Type B pancreatic cell (in vitro differentiated cells): ENCODE measurements at regions not wholly inside any gene's neighbourhood (a gene's known extent, or its start where the extent isn't known, plus 50 kb on each side); places are given as distances from the start of the nearest gene placed in this dataset.

ENCODE experiments used
- DNase-seq: peaks from one replicate; pipeline ENCODE4 v3.0.0; 2021; ENCODE audit warnings: mixed read lengths; ENCODE audit not compliant: unreplicated experiment; ENCODE audit errors: extremely low spot score
- H3K27ac Mint-ChIP-seq: 2 replicates; pipeline ENCODE4 v1.8.0; 2021; ENCODE audit warnings: mild to moderate bottlenecking, mixed read lengths
- H3K27me3 Mint-ChIP-seq: 2 replicates; pipeline ENCODE4 v1.8.0; 2021; ENCODE audit warnings: mixed read lengths
- H3K36me3 Mint-ChIP-seq: 2 replicates; pipeline ENCODE4 v1.8.0; 2021; ENCODE audit warnings: mixed read lengths
- H3K4me1 Mint-ChIP-seq: one replicate; pipeline ENCODE4 v1.8.0; 2021; ENCODE audit warnings: mixed read lengths; ENCODE audit not compliant: unreplicated experiment
- H3K4me3 Mint-ChIP-seq: 2 replicates; pipeline ENCODE4 v1.8.0; 2021; ENCODE audit warnings: mild to moderate bottlenecking, mixed read lengths
- H3K9me3 Mint-ChIP-seq: 2 replicates; pipeline ENCODE4 v1.8.0; 2021; ENCODE audit warnings: mixed read lengths
- TF ChIP-seq, protein P1 (sequence below): fragments of 200-600 bp; sonication (generic); conservative IDR thresholded peaks from 2 replicates; pipeline ENCODE4 v1.5.0; 2021; ENCODE audit warnings: antibody characterized with exemption, mild to moderate bottlenecking

DNA sequence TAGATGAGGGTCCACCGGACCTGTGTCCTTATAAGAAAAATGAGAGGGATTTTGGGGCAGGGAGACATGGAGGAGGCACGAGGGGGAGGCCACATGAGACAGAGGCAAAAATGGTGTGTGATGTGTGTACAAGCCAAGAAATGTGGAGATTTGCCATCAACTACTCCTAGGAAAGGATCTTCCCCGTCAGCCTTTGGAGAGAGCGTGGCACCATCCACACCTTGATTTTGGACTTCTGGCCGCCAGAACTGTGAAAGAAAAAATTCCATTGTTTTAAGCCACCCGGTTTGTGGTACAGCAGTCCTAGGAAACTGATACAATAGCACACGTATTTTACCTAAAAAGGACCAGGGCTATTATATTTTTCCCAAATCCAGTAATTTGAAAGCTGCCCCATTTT, 829.0 kb upstream of the SALL3 start:
- no peak for DNase-seq
- H3K27me3 Mint-ChIP-seq, result peaks cover 6% of the 10 kb centered on the region
- H3K9me3 Mint-ChIP-seq, result no peaks in the 10 kb centered on the region
- H3K36me3 Mint-ChIP-seq, result no peaks in the 10 kb centered on the region
- no peaks in the 10 kb centered on the region for H3K4me1 Mint-ChIP-seq
- H3K27ac Mint-ChIP-seq, result no peak overlapping the region
- TF ChIP-seq, protein P1, sequence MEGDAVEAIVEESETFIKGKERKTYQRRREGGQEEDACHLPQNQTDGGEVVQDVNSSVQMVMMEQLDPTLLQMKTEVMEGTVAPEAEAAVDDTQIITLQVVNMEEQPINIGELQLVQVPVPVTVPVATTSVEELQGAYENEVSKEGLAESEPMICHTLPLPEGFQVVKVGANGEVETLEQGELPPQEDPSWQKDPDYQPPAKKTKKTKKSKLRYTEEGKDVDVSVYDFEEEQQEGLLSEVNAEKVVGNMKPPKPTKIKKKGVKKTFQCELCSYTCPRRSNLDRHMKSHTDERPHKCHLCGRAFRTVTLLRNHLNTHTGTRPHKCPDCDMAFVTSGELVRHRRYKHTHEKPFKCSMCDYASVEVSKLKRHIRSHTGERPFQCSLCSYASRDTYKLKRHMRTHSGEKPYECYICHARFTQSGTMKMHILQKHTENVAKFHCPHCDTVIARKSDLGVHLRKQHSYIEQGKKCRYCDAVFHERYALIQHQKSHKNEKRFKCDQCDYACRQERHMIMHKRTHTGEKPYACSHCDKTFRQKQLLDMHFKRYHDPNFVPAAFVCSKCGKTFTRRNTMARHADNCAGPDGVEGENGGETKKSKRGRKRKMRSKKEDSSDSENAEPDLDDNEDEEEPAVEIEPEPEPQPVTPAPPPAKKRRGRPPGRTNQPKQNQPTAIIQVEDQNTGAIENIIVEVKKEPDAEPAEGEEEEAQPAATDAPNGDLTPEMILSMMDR, result no peak
- H3K4me3 Mint-ChIP-seq, result no peak overlapping the region

GRCh38 chr18:78151234-78151633, 828.4 kb upstream of the SALL3 start:
- no peaks in the 10 kb centered on the region for H3K4me1 Mint-ChIP-seq
- peaks cover 6% of the 10 kb centered on the region for H3K27me3 Mint-ChIP-seq
- no peak for DNase-seq
- no peak overlapping the region for H3K27ac Mint-ChIP-seq
- H3K36me3 Mint-ChIP-seq, result no peaks in the 10 kb centered on the region
- no peaks in the 10 kb centered on the region for H3K9me3 Mint-ChIP-seq
- TF ChIP-seq, protein P1, result no peak
- no peak overlapping the region for H3K4me3 Mint-ChIP-seq

GRCh38 chr18:78151948-78152725, 827.5 kb upstream of the SALL3 start:
- H3K4me1 Mint-ChIP-seq, result no peaks in the 10 kb centered on the region
- H3K27me3 Mint-ChIP-seq, result peaks cover 2% of the 10 kb centered on the region
- TF ChIP-seq, protein P1, result no peak
- H3K36me3 Mint-ChIP-seq, result no peaks in the 10 kb centered on the region
- no peak overlapping the region for H3K4me3 Mint-ChIP-seq
- H3K27ac Mint-ChIP-seq, result no peak overlapping the region
- DNase-seq, result no peak
- H3K9me3 Mint-ChIP-seq, result no peaks in the 10 kb centered on the region

- H3K4me3 Mint-ChIP-seq, result no peak overlapping the region
- H3K36me3 Mint-ChIP-seq, result no peaks in the 10 kb centered on the region
- no peak for DNase-seq
- H3K9me3 Mint-ChIP-seq, result no peaks in the 10 kb centered on the region
- H3K4me1 Mint-ChIP-seq, result no peaks in the 10 kb centered on the region
- peaks cover under 1% of the 10 kb centered on the region for H3K27me3 Mint-ChIP-seq
- H3K27ac Mint-ChIP-seq, result no peak overlapping the region
- TF ChIP-seq, protein P1, result no peak
These were observed 826.3 kb upstream of the SALL3 start for GRCh38 chr18:78153362-78153761.

GRCh38 chr18:78154444-78154843, 825.2 kb upstream of the SALL3 start:
- no peaks in the 10 kb centered on the region for H3K9me3 Mint-ChIP-seq
- no peak overlapping the region for H3K4me3 Mint-ChIP-seq
- no peak for DNase-seq
- H3K27ac Mint-ChIP-seq, result no peak overlapping the region
- H3K4me1 Mint-ChIP-seq, result no peaks in the 10 kb centered on the region
- H3K36me3 Mint-ChIP-seq, result no peaks in the 10 kb centered on the region
- H3K27me3 Mint-ChIP-seq, result no peaks in the 10 kb centered on the region
- TF ChIP-seq, protein P1, result no peak

- Mint-ChIP-seq H3K4me1 (no peaks in the 10 kb centered on the region), H3K27me3 (no peaks in the 10 kb centered on the region), H3K36me3 (no peaks in the 10 kb centered on the region), H3K4me3 (no peak overlapping the region), H3K9me3 (no peaks in the 10 kb centered on the region), H3K27ac (no peak overlapping the region)
- no peak for DNase-seq
- TF ChIP-seq, protein P1, result no peak
These were observed 824.8 kb upstream of the SALL3 start for GRCh38 chr18:78154853-78155252.
